Stimulated activated CD4-positive, alpha-beta T cell treated with anti-CD3 and anti-CD28 coated beads, Interleukin-1b, Interleukin-23, amount 100 ng/mL, for 1 hour (primary cell): ENCODE measurements at regions not wholly inside any gene's neighbourhood (a gene's known extent, or its start where the extent isn't known, plus 50 kb on each side); places are given as distances from the start of the nearest gene placed in this dataset.

Source experiments
- DNase-seq, 2 donors: peaks; one replicate each; pipeline ENCODE4 v3.0.0-alpha.2; 2020; ENCODE audit warnings: low read depth in 2 of 2

DNA sequence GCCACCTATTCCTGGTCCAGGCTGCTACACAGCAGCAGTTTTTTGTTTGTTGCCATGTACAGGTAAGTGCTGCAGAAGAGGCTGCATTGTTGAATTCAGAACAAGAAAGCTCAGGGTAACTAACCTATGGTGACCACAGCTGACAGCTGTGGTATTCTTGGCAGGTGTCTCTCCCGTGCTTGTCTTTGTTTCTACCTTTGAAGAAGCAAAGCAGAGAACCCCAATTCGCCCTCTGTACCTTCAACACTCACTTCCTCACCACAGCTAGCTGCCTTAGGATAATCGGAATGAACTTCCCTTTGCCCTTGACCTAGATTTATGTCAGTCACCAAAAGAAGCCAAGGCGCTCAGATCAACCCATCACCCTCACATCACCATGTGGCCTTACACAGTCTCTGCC, 1703.3 kb upstream of the SLC10A2 start:
- DNase-seq: no peak

DNA sequence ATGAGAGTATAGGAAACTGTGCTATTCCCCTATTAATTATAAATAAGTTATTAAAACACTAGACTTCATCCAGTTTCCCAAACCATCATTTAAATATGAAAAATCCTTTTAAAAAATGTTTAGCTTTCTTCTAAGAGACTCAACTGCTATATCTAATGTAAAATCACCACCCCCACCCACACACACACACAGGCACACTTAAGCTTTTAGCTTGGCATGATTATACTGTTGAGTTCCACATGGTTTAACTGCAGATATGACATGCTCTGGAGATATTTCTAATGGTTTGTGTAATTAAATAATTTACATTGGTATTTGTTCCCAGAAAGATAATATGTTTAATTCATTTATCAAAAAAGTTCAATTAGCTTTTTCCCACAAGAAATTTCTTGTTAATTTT, 1700.1 kb upstream of the SLC10A2 start:
- DNase-seq: no peak

DNA sequence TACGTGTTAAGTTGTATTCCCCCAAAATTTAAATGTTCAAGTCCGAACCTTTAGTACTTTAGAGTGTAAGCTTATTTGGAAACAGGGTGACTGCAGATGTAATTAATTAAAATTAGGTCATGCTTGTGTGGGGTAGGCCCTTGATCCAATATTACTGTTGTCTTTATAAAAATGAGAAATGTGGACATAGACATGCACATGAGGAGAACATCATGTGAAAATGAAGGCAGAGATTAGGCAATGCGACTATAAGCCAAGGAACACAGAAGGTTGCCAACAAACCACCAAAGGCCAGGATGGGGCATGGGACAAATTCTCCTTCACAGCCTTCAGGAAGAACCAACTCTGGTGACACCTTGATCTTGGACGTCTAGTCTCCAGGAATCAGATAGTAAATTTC, 1698.4 kb upstream of the SLC10A2 start:
- DNase-seq: no peak

DNA sequence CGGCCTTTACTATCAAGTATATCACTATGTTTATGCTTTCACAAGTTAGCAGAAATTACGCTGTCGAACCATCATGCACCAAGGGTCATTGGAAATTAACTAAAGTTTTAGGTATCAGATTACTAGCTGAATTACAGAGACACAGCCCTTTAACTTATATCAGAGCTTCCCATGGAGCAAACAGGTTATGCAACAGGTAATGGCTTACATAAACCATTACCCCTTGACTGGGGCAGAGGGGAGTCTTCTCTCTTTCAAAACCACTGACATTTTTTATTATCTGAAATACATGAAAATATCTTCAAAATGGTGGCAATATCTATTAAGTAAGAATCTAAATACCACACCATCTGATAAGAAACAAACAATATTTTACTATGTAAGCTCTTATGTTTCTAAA, 1692.9 kb upstream of the SLC10A2 start:
- DNase-seq: no peak

GRCh38 chr13:104757712-104758111, 1691.5 kb upstream of the SLC10A2 start:
- no peak for DNase-seq

DNA sequence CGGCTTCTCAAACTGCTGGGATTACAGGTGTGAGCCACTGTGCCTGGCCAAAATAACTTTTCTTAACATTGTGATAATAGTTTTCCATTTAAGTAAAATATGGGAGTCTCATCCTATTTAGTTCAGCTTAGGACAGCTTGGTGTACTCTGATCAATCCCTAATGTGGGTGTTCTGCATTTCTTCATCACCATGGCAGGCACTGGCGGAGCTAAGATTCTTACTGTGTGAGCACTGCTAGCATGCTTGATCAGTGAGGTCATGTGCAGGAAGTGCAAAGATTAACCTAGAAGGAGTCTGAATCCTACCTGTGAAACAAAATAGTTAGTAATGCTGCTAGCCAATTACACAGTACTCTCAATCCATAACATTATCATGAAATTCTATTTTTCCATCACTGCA, 1684.2 kb upstream of the SLC10A2 start:
- no peak for DNase-seq

GRCh38 chr13:104740641-104741222, 1674.5 kb upstream of the SLC10A2 start:
- DNase-seq: no peak

DNA sequence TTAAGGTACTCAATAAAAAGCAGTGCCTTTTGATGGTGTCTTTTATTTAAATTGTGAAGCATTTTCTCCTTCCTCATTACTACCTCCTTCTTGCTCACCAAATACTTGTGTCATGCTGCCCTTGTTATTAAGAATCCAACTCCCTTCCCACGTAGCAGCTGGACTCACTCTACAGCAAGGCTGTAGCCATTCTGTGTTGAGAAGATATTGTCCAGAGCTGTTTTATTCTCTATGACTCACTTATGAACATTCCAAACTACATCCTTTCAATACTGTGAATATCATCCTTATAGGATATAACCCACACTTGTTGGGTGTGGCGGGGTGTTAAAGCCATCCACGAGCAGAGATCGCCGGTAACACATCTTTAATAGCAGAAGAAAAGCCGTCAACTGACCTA, 1671.5 kb upstream of the SLC10A2 start:
- DNase-seq: no peak

- DNase-seq: no peak
Observed at GRCh38 chr13:104733427-104733826, 1667.2 kb upstream of the SLC10A2 start.

DNA sequence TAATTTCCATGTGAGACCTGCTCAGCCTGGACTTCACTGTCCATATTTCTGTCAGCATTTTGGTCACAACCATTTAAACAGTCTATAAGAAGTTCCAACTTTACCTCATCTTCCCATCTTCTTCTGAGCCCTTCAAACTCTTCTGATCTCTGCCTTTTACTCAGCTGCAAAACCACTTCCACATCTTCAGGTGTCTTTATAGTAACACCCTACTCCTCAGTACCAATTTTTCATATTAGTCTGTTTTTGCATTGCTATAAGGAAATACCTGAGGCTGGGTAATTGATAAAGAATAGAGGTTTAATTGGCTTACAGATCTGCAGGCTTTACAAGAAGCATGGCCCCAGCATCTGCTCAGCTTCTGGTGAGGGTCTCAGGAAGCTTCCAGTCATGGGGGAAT, 1648.9 kb upstream of the SLC10A2 start:
- DNase-seq: no peak

- no peak for DNase-seq
Observed at GRCh38 chr13:104705031-104705750, 1639.0 kb upstream of the SLC10A2 start.

DNA sequence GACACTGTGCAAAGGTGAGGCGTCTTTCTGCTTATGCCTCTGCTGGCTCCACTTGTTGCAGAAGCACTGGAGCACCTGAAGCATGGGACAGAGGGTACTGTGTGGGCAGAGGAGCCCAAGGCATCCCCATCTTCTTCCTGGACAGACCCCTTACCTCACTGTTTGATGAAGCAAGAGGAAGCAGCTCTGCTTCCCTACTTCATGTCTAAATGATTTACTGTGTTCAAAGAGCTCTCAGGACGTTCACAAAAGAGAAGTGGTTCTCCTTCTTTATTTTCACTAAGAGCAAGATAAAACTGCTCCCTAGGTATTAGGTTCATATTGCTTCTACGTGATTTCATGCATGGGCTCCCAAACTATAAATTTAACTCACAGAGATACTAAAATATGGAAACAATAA, 1635.4 kb upstream of the SLC10A2 start:
- no peak for DNase-seq

- no peak for DNase-seq
Observed at GRCh38 chr13:104694397-104694796, 1628.2 kb upstream of the SLC10A2 start.

DNA sequence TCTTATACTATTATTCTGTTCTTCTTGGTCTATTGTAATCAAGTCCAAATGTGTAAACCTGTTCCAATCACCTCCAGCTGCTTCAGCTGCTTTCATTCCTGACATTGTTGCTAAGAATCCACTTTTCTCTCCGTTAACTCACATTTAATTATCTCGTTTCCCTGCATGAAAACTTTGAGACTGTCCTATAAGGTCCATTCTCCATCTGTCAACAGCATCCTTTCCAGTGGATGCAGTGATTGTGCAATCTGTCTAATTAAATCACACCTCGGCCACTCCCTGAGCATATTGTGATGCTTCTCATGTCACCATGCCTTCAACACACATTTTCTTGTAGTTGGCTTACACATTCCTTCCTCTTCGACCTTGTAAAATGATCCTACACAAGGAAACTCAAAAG, 1626.9 kb upstream of the SLC10A2 start:
- DNase-seq: no peak

- DNase-seq: no peak
Observed at GRCh38 chr13:104691767-104692467, 1625.7 kb upstream of the SLC10A2 start.

GRCh38 chr13:104686484-104686883, 1620.3 kb upstream of the SLC10A2 start:
- no peak for DNase-seq

GRCh38 chr13:104683789-104684188, 1617.6 kb upstream of the SLC10A2 start:
- DNase-seq: no peak

- no peak for DNase-seq
Observed at GRCh38 chr13:104678161-104678560, 1611.9 kb upstream of the SLC10A2 start.

- no peak for DNase-seq
Observed at GRCh38 chr13:104671901-104672300, 1605.7 kb upstream of the SLC10A2 start.

- DNase-seq: no peak
Observed at GRCh38 chr13:104657196-104657595, 1591.0 kb upstream of the SLC10A2 start.

DNA sequence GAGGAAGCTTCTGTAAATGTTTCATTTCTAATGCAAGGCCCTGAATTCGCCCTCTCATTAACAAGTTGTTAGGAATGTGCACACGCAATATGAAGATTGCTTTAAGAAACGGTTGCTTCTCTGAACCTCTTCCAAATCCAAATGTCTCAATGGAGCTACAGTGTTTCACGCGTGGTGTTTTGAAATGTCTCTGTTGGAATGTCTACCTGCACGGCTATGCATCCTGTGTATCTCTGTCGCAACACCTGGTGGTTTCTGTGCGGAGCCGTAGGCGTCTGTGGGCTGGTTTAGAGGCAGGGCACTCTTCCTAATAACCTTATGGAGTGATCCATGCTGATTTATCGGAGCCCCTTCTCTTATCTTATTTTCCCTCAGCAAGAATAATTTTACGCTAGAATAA, 1584.2 kb upstream of the SLC10A2 start:
- no peak for DNase-seq

- DNase-seq: no peak
Observed at GRCh38 chr13:104648291-104648690, 1582.1 kb upstream of the SLC10A2 start.

- no peak for DNase-seq
Observed at GRCh38 chr13:104645786-104646185, 1579.6 kb upstream of the SLC10A2 start.
